ENCODE measurements at regions not wholly inside any gene's neighbourhood (a gene's known extent, or its start where the extent isn't known, plus 50 kb on each side); places are given as distances from the start of the nearest gene placed in this dataset.

GRCh38 chr2:48108455-48108854, 202.2 kb upstream of the FBXO11 start:
- no peak for DNase-seq

GRCh38 chr2:48109491-48110204, 203.3 kb upstream of the FBXO11 start:
- no peak for DNase-seq

DNA sequence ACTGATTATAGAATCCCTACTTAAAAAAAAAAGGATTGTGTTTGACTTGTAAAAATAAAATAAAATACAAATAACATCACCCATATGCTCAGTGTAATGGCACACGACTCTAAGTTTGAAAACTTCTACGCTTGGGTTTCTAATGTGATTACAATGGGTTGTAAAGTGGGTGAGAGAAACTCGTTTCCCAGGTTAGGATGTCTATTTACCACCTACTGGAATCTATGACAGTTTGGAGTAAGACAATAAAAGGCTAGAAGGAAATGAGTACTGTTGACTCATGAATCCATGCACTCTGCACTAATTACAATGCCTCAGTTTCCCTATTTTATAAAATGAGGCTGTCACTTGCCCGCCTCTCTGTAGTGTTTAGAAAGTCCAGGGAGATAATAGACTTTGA, 204.0 kb upstream of the FOXN2 start:
- DNase-seq = no peak

GRCh38 chr2:48112911-48113680, 201.4 kb upstream of the FOXN2 start:
- no peak for DNase-seq

DNA sequence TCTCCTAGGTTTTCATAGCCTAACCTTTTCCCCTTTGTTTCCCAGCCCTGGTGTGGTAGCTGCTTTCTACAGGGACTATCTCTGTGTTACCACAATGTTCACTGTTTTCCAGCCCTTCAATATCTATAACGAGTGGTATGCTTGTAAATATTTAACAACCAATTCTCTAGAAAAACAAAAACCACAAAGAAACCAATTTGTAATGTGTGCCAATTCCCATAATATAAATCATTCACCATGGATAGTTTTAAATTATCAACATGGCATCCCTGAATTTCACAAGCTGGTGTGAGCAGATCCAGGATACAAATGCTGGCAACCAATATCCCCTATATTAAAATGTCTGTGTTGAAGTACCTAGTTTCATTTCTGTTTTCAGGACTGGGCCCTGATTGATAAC, 200.7 kb upstream of the FOXN2 start:
- DNase-seq = no peak

DNA sequence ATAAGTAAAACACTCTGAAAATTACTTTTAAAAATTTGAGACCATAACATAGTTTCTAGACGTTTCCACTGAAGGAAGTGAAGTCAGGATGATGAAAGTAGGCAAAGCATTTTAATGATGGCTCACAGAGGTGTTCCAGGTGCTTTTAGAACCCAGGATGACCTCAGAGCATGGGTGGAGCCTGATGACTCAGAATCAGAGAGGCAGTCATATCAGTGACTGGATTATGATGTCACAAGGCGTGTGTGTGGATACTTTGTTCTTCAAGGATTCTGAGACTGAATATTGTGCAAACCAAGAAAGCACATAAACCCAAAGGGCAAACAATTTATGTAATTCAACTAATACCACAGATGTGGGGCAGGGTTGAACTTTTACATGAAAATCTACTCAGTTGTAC, 200.2 kb upstream of the FOXN2 start:
- DNase-seq = peak; percentile 67

DNA sequence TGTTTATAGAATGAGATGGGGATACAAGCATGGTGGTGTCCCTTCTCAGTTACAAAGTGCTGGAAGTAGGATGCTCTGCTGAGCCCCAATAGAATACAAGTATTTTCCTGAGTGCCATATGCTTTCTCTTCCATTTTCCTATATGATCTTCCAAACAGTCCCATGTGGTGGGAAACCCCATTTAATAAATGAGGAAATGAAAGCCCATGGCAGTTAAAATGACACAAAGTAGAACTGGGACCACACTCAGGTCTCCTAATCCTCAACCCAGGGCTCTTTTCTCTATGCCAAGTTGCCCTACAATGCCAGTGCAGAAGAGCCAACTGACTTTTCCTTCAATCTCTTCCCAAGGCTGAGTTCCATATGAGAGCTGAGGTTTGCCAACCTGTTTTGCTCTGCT, 198.0 kb upstream of the FOXN2 start:
- no peak for DNase-seq

DNA sequence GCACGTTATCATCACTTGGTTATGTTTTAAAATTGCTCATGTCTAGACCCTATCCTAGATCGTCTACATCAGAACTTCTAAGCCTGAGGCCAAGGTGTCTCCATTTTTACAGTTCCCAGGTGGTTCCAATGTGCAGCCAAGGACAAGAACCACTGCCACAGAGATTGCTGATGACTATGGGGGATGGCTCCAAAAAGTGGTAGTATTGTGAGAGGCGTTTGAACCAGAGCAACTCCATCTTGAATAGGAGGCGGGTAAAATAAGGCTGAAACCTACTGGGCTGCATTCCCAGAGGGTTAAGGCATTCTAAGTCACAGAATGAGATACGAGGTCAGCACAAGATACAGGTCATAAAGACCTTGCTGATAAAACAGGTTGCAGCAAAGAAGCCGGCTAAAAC, 195.6 kb upstream of the FOXN2 start:
- no peak for DNase-seq

DNA sequence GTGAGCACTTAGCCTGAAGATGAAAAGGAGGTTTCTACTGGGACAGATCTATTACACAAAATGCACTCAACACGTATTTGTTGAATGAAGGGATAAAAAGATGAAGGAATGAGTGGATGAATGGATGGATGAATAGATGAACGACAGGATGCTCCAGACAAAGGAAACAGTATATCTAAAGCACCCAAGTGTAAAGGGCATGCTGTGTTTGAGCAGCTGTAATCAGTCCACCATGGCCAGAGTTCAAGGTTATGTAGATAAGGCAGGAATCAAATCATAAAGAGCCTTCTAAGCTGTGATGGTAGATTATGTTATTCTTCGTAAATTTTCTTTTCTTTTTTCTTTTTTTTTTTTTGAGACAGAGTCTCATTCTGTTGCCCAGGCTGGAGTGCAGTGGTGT, 194.4 kb upstream of the FOXN2 start:
- DNase-seq = no peak

DNA sequence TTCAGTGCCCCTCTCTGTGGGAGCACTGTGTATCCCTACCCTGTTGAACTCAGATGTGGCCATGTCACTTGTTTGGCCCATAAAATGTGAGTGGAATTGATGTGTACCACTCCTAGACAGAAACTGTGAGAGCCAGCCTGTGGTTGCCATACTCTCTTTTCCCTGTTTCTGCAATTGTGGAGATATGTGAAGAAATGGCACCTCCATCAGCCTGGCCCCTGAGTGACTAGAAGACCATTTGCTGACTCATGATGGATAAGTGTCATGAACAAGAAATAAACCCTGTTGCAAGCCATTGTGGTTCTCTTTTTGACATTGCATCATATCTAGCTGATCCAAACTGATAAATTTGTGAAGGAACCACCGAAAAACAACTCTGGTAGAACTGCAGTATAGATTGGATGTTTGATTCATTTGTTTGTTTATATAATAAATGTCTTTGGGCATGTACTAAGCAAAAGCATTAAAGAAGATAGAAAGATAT, 193.7 kb upstream of the FOXN2 start:
- peak; percentile 52 for DNase-seq

DNA sequence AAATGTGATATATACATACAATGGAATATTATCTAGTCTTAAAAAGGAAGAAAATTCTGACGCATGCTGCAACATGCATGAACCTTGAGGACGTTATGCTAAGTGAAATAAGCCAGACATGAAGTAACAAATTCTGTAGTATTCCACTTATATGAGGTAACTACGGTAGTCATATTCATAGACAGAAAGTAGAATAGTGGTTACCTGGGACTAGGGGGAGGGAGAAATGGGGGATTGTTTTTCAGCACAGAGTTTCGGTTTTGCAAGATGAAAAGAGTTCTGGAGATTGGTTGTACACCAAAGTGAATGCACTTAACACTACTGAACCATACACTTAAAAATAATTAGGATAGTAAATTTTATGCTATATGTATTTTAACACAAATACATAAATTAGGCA, 192.3 kb upstream of the FOXN2 start:
- no peak for DNase-seq

DNA sequence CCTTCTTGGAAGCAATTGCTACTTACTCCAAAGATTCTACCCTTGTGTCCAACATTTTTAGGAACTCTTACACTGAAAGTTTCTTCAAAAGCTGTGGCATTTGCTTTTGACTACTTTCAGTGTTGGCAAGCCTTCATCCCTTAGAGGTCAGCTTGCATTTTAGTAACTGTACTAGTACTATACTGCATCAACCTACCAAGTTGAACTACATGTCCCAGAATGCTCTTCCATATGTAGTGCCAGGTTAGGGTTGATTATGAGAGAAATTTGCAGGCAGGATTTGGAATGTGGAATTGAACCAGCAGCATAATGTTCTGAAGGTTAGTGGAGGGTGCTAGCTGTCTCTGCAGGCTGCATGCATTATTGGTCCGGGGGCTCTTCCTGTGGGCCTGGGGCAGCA, 189.9 kb upstream of the FOXN2 start:
- no peak for DNase-seq

DNA sequence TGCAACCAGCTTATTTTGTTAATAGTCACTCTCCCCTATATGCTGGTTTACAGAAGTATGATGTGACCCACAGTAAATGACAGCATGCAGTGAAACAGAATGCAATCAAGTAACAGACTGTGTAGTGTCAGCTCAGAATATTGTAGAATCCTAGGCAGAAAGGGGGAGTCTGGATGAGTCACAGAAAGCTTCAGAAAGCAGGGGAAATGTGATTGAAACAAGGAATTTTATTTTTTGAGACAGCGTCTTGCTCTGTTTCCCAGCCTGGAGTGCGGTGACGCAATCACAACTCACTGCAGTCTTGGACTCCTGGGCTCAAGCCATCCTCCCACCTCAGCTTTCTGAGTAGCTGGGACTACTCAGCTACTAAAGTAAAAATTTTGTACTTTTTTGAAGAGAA, 188.3 kb upstream of the FOXN2 start:
- DNase-seq = no peak

GRCh38 chr2:48127612-48128191, 186.8 kb upstream of the FOXN2 start:
- DNase-seq = no peak

DNA sequence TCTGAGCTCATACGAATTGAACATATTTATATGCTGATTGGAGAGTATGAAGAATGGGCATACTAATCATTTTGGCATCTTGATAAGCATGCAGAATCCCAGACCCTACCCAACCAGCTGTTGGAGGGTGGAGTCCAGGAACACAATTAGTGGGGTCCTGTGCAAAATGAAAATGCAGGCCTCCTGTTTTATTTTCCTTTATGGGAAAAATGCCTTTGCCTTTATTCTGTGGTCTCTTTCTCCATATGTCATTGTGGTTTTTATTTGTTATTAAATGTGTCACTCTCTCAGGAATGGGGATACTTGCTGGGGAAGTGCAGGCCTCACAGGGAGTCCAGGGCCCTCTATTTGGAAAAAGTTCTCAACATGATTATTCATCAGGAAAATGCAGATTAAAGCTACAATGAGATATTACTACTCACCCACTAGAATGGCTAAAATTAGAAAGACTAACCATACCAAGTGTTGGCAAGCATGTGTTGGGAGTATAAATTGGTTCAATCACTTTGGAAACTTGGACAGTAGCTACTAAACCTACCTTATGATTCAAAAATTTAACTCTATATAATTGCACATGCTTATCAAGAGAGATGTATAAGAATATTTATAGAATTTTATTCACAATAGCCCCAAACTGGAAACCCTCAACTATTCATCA, 185.1 kb upstream of the FOXN2 start:
- DNase-seq = no peak

DNA sequence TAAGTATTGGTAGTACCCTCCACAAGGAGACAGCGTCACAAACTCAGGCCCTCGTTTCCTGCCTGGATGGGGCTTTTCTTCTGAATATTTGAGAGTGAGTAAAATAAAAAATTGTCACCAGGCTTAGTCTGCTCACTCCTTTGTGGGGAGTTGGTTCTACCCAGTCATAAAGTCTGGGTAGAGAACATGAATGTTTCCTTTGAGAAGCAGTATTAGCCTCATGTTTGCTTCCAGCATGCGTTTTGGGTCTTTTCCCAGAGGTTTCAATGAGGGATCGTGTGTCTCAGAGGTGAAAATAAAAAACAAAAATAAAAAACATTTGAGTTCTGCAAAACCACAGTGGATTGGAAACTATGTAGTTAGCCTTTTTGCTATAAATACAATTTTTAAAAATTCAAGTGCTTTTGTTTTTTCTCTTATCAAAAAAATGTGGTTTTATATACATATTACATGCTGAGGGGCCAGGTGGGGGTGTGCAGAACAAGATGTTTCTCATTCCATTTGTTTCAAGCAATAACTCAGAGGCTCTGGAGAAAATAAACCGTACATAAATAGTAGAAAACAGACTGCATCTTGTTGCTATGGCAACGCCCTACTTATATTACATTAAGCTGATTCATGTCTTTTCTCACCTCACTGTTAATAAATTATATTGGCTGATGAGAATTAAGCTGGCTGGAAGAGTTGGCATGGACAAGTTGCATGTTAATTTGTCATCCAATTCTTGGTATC, 182.8 kb upstream of the FOXN2 start:
- DNase-seq = no peak

GRCh38 chr2:48132271-48132625, 182.2 kb upstream of the FOXN2 start:
- no peak for DNase-seq

- DNase-seq = no peak
Measured at GRCh38 chr2:48134704-48135103, 179.8 kb upstream of the FOXN2 start.

DNA sequence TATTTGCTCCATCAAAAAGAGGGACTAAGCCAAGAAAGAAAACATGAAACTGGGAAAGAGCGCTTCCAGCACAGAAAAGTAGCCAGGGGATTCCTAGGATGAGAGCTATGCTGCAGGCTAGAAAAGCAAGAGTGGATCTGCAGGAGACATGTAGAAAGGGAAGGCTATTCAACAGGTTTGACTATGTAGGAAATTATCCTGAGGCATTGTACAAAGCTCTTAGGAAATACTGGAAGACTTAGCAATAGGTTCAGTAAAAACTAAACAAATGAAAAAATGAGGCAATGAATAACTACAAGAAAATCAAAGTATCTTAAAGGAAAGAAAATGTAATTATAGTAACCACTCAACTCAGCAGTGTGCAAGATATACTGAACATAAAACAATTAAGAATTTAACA, 178.7 kb upstream of the FOXN2 start:
- no peak for DNase-seq

GRCh38 chr2:48137829-48138228, 176.7 kb upstream of the FOXN2 start:
- DNase-seq = no peak

DNA sequence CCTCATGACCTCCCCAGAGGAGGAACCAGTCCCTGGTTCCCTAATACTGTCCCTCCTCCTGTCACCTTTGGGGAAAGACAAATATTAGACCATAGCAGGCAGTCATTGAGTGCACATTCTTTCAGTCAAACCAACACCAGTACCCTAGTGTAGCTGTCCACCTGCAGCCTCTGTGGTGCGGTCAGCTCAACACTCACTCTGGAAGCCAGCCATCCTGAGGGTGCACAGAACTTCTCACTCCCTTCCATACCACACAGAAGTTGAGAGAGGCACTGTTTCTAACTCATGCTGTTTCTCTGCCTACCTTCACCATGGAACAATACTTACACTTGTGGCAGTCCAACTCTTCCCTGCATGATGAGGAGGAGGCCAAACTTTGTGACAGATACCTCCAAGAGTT, 175.6 kb upstream of the FOXN2 start:
- no peak for DNase-seq

- DNase-seq = no peak
Measured at GRCh38 chr2:48140586-48140985, 173.9 kb upstream of the FOXN2 start.

DNA sequence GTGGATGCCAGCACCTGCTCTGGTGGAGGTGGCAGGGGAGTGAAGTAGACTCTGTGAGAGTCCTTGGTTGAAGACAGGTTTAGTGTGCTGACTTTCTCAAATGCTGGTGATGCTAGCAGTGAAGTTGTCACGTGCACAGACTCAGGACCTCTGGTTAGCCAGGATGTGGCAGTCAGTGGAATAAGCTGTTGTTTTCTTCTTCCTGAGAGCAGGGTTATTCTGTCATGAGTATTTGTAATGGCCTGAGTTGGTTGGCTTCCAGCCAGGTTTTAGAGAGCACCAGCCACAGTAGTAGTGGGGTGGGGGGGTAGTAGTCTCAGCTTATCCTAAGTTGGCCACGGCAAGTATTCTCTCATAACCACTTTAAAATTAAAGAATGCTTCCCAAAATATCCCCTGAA, 169.7 kb upstream of the FOXN2 start:
- DNase-seq = no peak
